SK-N-DZ (cell line): ENCODE measurements at regions not wholly inside any gene's neighbourhood (a gene's known extent, or its start where the extent isn't known, plus 50 kb on each side); places are given as distances from the start of the nearest gene placed in this dataset.
A peak's percentile ranks its signal among the peaks of the same experiment; 100 is the strongest.

ENCODE experiments used
- DNase-seq: peaks from one replicate; pipeline ENCODE4 v3.0.0-alpha.2; 2015; ENCODE audit warnings: low spot score

GRCh38 chr4:127209580-127210095, 423.1 kb upstream of the INTU start:
- no peak for DNase-seq

GRCh38 chr4:127210893-127211649, 421.7 kb upstream of the INTU start:
- no peak for DNase-seq

GRCh38 chr4:127211650-127212560, 420.9 kb upstream of the INTU start:
- DNase-seq, result no peak

- no peak for DNase-seq
Observed at GRCh38 chr4:127212701-127213100, 420.1 kb upstream of the INTU start.

GRCh38 chr4:127214016-127214415, 418.7 kb upstream of the INTU start:
- DNase-seq, result no peak

GRCh38 chr4:127214931-127215330, 417.8 kb upstream of the INTU start:
- DNase-seq, result no peak

GRCh38 chr4:127217586-127218229, 415.0 kb upstream of the INTU start:
- no peak for DNase-seq

- peak; percentile 32 for DNase-seq
Observed at GRCh38 chr4:127219232-127219631, 413.5 kb upstream of the INTU start.

- no peak for DNase-seq
Observed at GRCh38 chr4:127224556-127224955, 408.2 kb upstream of the INTU start.

- DNase-seq, result peak; percentile 97
Observed at GRCh38 chr4:127229855-127230608, 402.7 kb upstream of the INTU start.

GRCh38 chr4:127236889-127237288, 395.9 kb upstream of the INTU start:
- no peak for DNase-seq

GRCh38 chr4:127237581-127237980, 395.2 kb upstream of the INTU start:
- DNase-seq, result no peak

GRCh38 chr4:127238956-127239475, 393.7 kb upstream of the INTU start:
- peak; percentile 32 for DNase-seq

GRCh38 chr4:127239902-127240763, 392.6 kb upstream of the INTU start:
- peak; percentile 89 for DNase-seq

GRCh38 chr4:127240764-127241105, 392.0 kb upstream of the INTU start:
- no peak for DNase-seq

- DNase-seq, result no peak
Observed at GRCh38 chr4:127244515-127244914, 388.2 kb upstream of the INTU start.

- no peak for DNase-seq
Observed at GRCh38 chr4:127246963-127247952, 385.5 kb upstream of the INTU start.

- no peak for DNase-seq
Observed at GRCh38 chr4:127249066-127249766, 383.5 kb upstream of the INTU start.
